H1 (cell line): ENCODE measurements at regions not wholly inside any gene's neighbourhood (a gene's known extent, or its start where the extent isn't known, plus 50 kb on each side); places are given as distances from the start of the nearest gene placed in this dataset.

Source experiments
- ATF2 ChIP-seq: IDR thresholded peaks from 2 replicates; pipeline ENCODE4 v1.6.1; 2012; ENCODE audit warnings: low read length, inconsistent platforms
- CTCF ChIP-seq, 3 experiments: IDR thresholded peaks; 1 replicate in 2 of 3; 2 replicates in 1 of 3; pipeline versions ENCODE4 v1.5.1 to v1.6.1; 2011; ENCODE audit warnings: low read length in 3 of 3, mild to moderate bottlenecking in 3 of 3, inconsistent platforms in 2 of 3, low read depth in 1 of 3, moderate library complexity in 1 of 3; ENCODE audit not compliant: insufficient read depth in 1 of 3; ENCODE audit errors: control extremely low read depth in 1 of 3
- EGR1 ChIP-seq: IDR thresholded peaks from 2 replicates; pipeline ENCODE4 v1.6.1; 2011; ENCODE audit warnings: low read depth, low read length, borderline replicate concordance
- EZH2 ChIP-seq: fragments of 200-600 bp; sonication (generic); IDR thresholded peaks from 2 replicates; pipeline ENCODE4 v1.7.1; 2012; ENCODE audit warnings: low read depth, mild to moderate bottlenecking, moderate library complexity, low read length, inconsistent platforms; ENCODE audit not compliant: severe bottlenecking
- KDM1A ChIP-seq: fragments of 200-600, 300-600 bp; sonication (generic); IDR thresholded peaks from 2 replicates; pipeline ENCODE4 v1.7.1; 2016; ENCODE audit warnings: mild to moderate bottlenecking, low read length, borderline replicate concordance
- POLR2A ChIP-seq, 2 experiments: IDR thresholded peaks; 1 replicate in 1 of 2; 2 replicates in 1 of 2; pipeline ENCODE4 v1.6.1; 2011; ENCODE audit warnings: low read depth in 2 of 2, low read length in 2 of 2, mild to moderate bottlenecking in 2 of 2; ENCODE audit errors: control extremely low read depth in 1 of 2
- USF2 ChIP-seq: IDR thresholded peaks from 2 replicates; pipeline ENCODE4 v1.6.1; 2011; ENCODE audit warnings: low read length, improper control_type of control experiment
- ZNF274 ChIP-seq: IDR thresholded peaks from 2 replicates; pipeline ENCODE4 v1.7.0; 2012; ENCODE audit warnings: low read length, borderline replicate concordance; ENCODE audit errors: extremely low read depth

- TF ChIP-seq CTCF (IDR thresholded peaks at IDR 0.05; ENCODE audit: control extremely low read depth in 1 of 3, insufficient read depth in 1 of 3, low read depth in 1 of 3, low read length in 3 of 3) = no peak
- TF ChIP-seq USF2 = no peak
- TF ChIP-seq EGR1 = no peak
- no peak for TF ChIP-seq ZNF274
- TF ChIP-seq EZH2 = no peak
- no peak for TF ChIP-seq ATF2
- no peak for TF ChIP-seq POLR2A (IDR thresholded peaks at IDR 0.05; ENCODE audit: control extremely low read depth in 1 of 2, low read depth in 2 of 2, low read length in 2 of 2)
- no peak for TF ChIP-seq KDM1A
Measured at GRCh38 chr10:8401531-8401930, 347.0 kb downstream of the GATA3 start.
